ENCODE measurements at regions not wholly inside any gene's neighbourhood (a gene's known extent, or its start where the extent isn't known, plus 50 kb on each side); places are given as distances from the start of the nearest gene placed in this dataset.
A peak's percentile ranks its signal among the peaks of the same experiment; 100 is the strongest.
"Not testable (repeated sequence)": the region's sequence is repeated elsewhere in the genome, so short reads cannot be mapped to it uniquely, and the experiment has no call there.

DNA sequence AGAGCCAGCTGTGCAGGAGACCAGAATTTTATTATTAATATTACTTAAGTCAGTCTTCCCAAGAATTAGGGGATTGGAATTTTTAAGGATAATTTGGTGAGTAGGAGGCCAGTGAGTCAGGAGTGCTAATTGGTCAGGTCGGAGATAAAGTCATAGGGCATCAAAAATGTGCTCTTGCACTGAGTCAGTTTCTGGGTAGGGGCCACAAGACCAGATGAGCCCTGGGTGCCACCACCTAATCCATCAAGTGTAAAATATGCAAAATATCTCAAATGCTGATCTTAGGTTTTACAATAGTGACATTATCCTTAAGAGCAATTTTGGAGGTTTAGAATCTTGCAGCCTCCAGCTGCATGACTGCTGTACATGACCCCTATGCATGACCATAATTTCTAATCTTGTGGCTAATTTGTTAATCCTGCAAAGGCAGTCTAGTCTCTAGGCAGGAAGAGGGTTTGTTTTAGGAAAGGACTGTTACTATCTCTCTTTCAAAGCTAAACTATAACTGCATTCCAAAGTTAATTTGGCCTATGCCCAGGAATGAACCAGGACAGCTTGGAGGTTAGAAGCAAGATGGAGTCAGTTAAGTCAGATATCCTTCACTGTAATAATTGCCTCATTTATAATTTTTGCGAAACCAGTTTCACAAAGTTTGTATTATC lies 215.9 kb downstream of the RNF152 start:
- DNase-seq, result no peak

- no peak for DNase-seq
These were observed 223.5 kb downstream of the RNF152 start for GRCh38 chr18:61669320-61669719.

GRCh38 chr18:61666876-61667590 lies 225.8 kb downstream of the RNF152 start:
- DNase-seq, result no peak

GRCh38 chr18:61664419-61665084 lies 228.3 kb downstream of the RNF152 start:
- no peak for DNase-seq

- DNase-seq, result no peak
These were observed 230.1 kb downstream of the RNF152 start for GRCh38 chr18:61662726-61663125.

- no peak for DNase-seq
These were observed 234.4 kb downstream of the RNF152 start for GRCh38 chr18:61658431-61658830.

GRCh38 chr18:61657066-61657732 lies 235.6 kb downstream of the RNF152 start:
- DNase-seq, result no peak

DNA sequence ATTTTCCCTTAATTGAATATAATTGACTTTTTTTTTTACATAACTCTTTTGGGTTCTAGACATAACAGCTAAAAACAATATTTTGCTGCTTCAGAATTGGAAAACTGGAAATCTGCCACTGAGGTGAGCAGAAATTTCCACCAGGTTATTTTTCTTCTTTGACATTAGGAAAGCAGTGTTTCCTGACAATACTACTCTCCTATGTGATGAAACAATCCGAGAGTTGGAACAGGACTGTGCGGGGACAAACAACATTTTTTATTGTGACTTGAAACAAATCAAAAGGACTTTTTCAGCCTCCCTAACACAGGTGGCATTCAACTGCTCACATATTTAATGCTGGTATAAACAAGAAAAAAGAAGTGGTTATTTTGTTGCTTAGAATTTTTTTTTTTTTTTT lies 237.2 kb downstream of the RNF152 start:
- no peak for DNase-seq

DNA sequence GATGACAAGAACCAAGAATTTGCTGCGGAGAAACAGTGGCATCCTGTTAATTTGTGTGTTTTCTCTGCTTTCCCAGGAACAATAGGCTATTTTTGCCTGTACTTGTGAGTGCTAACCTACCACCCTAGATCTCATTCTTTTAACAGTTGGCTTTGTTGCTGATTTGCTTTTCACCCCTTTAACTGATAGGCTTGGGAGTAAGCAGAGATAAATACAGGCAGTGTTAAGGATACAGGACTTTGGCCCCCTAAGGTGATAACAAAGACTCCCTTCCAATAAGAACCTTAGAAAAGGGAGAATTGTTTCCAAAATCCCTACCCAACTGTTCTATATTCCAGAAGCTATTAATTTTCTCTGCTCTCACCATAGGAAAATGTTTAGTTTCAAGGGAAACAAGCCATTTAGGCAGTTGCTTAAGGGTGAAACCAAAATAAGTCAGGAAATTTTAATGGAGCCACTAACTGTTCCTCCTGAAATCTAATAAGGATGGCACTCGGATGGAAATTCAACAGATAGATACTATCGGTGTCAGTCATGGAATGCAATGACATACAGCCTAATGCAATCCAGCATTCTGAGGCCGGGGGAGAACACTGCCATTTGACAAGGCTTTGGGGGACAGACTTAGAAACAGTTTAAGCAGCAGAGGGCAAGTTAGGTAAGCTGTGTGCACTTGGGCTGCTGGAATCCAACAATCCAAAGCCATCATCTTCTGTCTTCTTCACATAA lies 238.8 kb downstream of the RNF152 start:
- no peak for DNase-seq

GRCh38 chr18:61651880-61652268 lies 240.9 kb downstream of the RNF152 start:
- DNase-seq, result no peak

- no peak for DNase-seq
These were observed 241.5 kb downstream of the RNF152 start for GRCh38 chr18:61651145-61651879.

DNA sequence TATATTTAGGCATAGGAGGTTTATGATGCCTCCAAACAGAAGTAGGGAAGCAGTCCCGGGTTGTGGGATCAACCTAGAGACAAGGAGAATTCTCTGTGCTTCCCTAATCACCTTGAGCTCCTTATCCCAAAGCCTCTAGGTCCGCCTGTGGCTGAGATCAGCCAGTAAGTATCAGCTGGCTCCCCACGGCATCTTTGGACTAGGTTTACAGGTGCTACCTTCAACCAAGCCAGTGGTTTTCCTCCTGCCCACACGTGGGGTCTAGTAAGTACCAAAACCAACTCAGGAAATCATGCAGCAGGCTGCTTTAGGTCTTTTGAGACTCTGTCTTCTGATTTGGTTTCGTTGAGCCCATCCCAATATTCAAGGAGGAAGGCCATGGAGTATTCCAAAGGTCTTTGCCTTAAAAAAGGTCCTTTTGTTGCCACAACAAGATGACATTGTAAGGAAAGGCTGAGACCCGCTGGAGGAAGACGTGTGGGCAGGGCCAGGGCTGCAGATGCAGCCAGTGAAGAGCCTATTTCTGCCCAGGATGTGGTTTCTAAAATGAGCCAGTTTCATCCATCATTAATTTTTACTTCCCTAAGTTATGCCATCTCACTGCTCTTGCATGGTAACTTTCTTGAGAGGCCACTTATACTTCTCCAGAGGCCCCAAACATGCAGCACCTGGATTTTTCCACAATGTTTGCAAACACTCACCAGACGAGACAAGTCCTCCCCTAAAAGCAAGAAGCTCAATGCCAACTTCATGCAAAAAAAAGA lies 248.7 kb downstream of the RNF152 start:
- DNase-seq, result no peak

DNA sequence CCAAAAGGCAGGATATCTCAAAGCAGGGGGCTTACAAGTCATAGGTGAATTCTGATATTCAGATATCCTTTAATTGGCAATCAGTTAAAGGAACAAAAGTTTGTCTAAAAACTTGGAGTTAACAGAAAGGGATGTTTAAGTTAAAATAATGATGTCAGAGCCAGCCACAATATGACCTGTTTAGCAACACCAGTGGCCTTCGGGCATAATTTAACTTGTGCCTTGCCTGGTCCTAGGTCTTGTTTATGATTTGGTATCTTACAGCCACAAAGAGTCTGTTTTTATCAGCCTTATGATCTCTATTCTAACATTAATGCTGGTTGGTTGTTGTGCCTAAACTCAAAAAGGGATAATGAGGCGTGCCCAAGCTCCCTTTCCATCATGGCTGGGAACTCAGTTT lies 252.9 kb downstream of the RNF152 start:
- no peak for DNase-seq

DNA sequence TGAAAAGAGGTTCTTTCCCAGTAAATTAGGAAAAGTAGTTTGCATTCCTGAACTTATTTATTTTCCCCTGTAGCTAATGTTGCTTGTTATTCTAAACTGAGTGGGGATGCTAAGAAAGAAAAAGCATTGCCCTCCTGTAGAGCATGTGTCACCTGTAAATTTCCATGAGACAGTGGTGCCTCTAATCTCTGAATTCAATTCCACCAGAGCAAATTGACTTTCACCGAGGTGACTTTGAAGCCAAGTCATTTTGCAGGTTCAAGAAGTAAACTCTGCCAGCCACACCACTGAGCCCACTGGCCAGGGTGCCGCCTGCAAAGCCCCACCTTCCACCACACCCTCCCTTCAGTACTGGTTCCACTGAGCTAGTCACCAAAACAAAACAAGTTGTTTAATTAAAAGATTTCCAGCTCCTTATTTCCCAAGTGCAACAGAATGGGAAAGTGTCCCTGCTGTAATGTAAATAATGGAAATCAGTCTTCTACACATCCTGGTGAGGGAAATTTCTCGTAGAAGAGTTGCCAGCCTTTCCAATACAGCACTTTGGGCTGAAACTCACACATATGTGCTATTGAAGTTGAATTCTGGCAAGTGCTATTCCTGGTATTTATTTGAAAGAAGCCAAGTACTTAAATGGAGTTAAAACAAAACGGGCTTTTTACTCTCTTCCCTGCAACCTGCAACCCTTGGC lies 254.8 kb downstream of the RNF152 start:
- DNase-seq, result peak; percentile 30 to 73

DNA sequence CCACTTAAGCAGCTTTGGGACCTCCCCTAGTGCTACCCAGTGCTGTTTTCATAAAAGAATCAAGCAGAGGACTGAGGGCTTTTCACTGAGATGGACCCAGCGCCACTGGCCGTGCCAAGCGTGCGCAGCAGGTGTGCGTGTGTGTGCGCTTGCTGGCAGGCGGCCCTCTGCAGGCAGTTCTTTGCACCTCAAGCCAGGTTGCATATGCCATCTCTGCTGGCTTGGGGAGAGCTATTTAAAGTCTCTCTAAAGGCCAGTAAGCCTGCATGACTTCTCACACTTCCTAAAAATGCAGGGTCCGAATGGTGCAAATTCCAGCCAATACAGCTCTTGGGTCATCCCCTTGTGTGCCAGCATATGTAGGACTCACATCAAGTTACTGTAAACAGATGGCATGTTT lies 255.5 kb downstream of the RNF152 start:
- DNase-seq, result peak in 1 of 2 experiments; percentile 48

- DNase-seq, result peak; percentile 13 to 56
These were observed 256.8 kb downstream of the RNF152 start for GRCh38 chr18:61635901-61636528.

- DNase-seq, result no peak
These were observed 264.7 kb downstream of the RNF152 start for GRCh38 chr18:61628085-61628484.

- DNase-seq, result not testable (repeated sequence)
These were observed 268.2 kb downstream of the RNF152 start for GRCh38 chr18:61624631-61625030.

DNA sequence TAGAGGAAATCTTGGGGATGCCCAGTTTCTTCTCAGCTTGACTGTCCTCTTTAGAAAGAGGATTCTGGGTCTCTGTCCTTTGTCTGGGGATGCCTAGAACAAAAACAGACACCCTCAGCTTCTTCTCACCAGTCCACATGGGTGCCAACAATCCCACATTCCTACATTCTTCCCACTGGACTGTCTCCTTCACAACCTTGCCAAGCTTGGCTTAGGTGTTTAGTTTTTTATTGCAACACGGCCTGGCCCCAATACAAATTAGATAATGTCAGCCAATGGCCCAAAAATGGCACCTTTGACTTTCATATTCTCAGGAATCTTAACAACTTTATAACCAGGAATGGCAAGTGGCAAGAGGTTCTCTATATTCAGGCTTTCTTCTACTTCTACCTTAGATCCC lies 273.0 kb downstream of the RNF152 start:
- DNase-seq, result no peak

DNA sequence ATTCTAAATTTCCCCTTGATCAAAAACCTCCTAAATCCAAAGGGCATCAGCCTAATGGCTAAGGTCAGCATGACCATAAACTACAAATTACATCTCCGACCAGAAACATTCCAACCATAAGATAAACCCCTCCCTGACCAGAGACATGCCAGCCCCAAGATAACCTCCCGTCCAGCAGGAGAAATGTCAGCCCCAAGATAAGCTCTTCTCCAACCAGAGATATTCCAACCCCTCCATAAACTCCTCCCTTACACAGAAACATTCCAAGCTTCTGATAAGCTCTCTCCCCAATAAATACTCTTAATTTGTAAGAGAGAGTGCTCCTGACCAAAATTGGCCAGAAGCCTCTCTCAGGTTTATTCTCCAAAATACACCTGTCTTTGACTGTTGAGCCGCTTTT lies 274.0 kb downstream of the RNF152 start:
- no peak for DNase-seq

All from NCI-H446 (cell line).